Keratinocyte (primary cell): ENCODE measurements at regions not wholly inside any gene's neighbourhood (a gene's known extent, or its start where the extent isn't known, plus 50 kb on each side); places are given as distances from the start of the nearest gene placed in this dataset.

Experiments used
- DNase-seq: peaks from one replicate; pipeline ENCODE4 v3.0.0-alpha.2; 2011; ENCODE audit warnings: low read depth, missing footprints, low spot score
- FAIRE-seq: peaks from 2 replicates; lab custom pipeline; 2011; peaks lifted over from hg19 to GRCh38; lab: Jason Lieb, UNC
- H2AFZ ChIP-seq: 2 replicates; pipeline ENCODE4 v1.6.0; 2012; ENCODE audit warnings: low read length, control low read depth, inconsistent platforms; ENCODE audit not compliant: control insufficient read depth
- H3K27ac ChIP-seq: 2 replicates; pipeline ENCODE4 v1.5.1; 2011; ENCODE audit warnings: low read length; ENCODE audit not compliant: control insufficient read depth, insufficient read depth
- H3K27me3 ChIP-seq: 3 replicates; pipeline ENCODE4 v1.6.0; 2011; ENCODE audit warnings: low read length; ENCODE audit not compliant: control insufficient read depth, insufficient read depth; ENCODE audit errors: extremely low read depth
- H3K36me3 ChIP-seq, 2 experiments: 2 replicates in 1 of 2; 3 replicates in 1 of 2; pipeline ENCODE4 v1.5.1; 2011; ENCODE audit warnings: low read length in 2 of 2, mild to moderate bottlenecking in 1 of 2; ENCODE audit not compliant: control insufficient read depth in 2 of 2, insufficient read depth in 2 of 2; ENCODE audit errors: extremely low read depth in 1 of 2
- H3K4me1 ChIP-seq: 3 replicates; pipeline ENCODE4 v1.5.1; 2011; ENCODE audit warnings: low read length; ENCODE audit not compliant: control insufficient read depth, insufficient read depth; ENCODE audit errors: extremely low read depth
- H3K4me2 ChIP-seq: 3 replicates; pipeline ENCODE4 v1.6.0; 2011; ENCODE audit warnings: low read depth, low read length; ENCODE audit not compliant: control insufficient read depth, insufficient read depth; ENCODE audit errors: extremely low read depth
- H3K4me3 ChIP-seq, 3 experiments: fragments of 200-600 bp in 1 of 3; sonication (generic) in 1 of 3; 2 replicates in 2 of 3; 3 replicates in 1 of 3; pipeline ENCODE4 v1.5.1; 2011 to 2016; ENCODE audit warnings: low read length in 3 of 3, mild to moderate bottlenecking in 3 of 3, control low read depth in 2 of 3, inconsistent platforms in 1 of 3, low read depth in 1 of 3, mixed read lengths in 1 of 3, mixed run types in 1 of 3, moderate library complexity in 1 of 3; ENCODE audit not compliant: control insufficient read depth in 2 of 3, insufficient read depth in 2 of 3; ENCODE audit errors: extremely low read depth in 1 of 3
- H3K79me2 ChIP-seq: 2 replicates; pipeline ENCODE4 v1.6.0; 2012; ENCODE audit warnings: low read length; ENCODE audit not compliant: control insufficient read depth, insufficient read depth
- H3K9ac ChIP-seq: 3 replicates; pipeline ENCODE4 v1.6.0; 2011; ENCODE audit warnings: low read length; ENCODE audit not compliant: control insufficient read depth, insufficient read depth; ENCODE audit errors: extremely low read depth
- H3K9me1 ChIP-seq: 3 replicates; pipeline ENCODE4 v1.6.0; 2011; ENCODE audit warnings: low read length; ENCODE audit not compliant: control insufficient read depth, insufficient read depth; ENCODE audit errors: extremely low read depth
- H3K9me3 ChIP-seq: 2 replicates; pipeline ENCODE4 v1.5.1; 2012; ENCODE audit warnings: low read depth, low read length; ENCODE audit not compliant: control insufficient read depth
- H4K20me1 ChIP-seq: 3 replicates; pipeline ENCODE4 v1.6.0; 2011; ENCODE audit warnings: low read length; ENCODE audit not compliant: control insufficient read depth, insufficient read depth; ENCODE audit errors: extremely low read depth
- EZH2 ChIP-seq: IDR thresholded peaks from one replicate; pipeline ENCODE4 v1.6.1; 2012; ENCODE audit warnings: inconsistent platforms, mild to moderate bottlenecking, low read length, moderate library complexity
- dilution Hi-C: fragments of 300-500 bp; cut with MboI; formaldehyde crosslinking; loops from one replicate; pipeline ENCODE4 v1.7.0; 2020; ENCODE audit warnings: low sequenced_read_pairs; ENCODE audit not compliant: extremely low pct_ligation_motif_present
- TF ChIP-seq, protein P1 (sequence below), 3 experiments: IDR thresholded peaks in 1 of 3; conservative IDR thresholded peaks in 1 of 3; optimal IDR thresholded peaks in 1 of 3; 2 replicates in 2 of 3; 3 replicates in 1 of 3; pipeline versions ENCODE3 to v1.5.1; 2011; ENCODE audit warnings: low read length in 3 of 3, mild to moderate bottlenecking in 3 of 3, moderate library complexity in 2 of 3, control low read depth in 1 of 3, inconsistent platforms in 1 of 3; ENCODE audit not compliant: insufficient read depth in 2 of 3; ENCODE audit errors: extremely low read depth in 1 of 3

DNA sequence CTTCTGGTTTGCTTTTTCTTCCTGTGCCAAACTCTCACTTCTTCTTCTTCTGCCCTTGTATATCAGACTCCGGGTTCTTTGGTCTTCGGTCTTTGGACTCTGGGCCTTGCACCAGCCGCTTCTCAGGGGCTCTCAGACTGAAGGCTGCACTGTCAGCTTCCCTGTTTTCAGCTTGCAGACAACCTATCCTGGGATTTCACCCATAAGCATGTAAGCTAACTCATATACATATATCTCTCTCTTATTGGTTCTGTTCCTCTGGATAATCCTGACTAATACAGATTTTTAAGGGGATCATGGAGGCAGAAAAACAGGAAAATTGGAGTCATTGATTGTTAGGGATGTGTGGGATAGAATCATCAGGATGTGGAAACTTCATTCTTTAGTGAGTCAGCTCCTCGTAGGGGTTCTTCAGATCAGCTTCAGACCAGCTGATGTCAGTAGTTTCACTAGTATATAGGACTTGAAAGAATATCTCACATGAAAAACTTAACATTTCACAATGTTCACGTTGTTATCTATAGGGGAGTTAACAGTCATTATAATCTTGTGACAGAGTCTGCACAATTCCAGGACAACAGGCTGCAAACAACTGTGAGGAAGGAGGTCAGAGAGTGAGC, 102.9 kb downstream of the RASSF9 start:
- Histone ChIP-seq H3K9me1 (no peaks in the 10 kb centered on the region), H3K79me2 (no peaks in the 10 kb centered on the region), H4K20me1 (no peaks in the 10 kb centered on the region), H2AFZ (no peak overlapping the region), H3K27ac (no peak overlapping the region), H3K4me2 (no peak overlapping the region), H3K4me1 (no peaks in the 10 kb centered on the region), H3K27me3 (no peaks in the 10 kb centered on the region), H3K4me3 (no peak overlapping the region), H3K9me3 (no peaks in the 10 kb centered on the region), H3K9ac (no peak overlapping the region), H3K36me3 (no peaks in the 10 kb centered on the region)
- FAIRE-seq, result no peak
- dilution Hi-C loops, result no loop called here
- no peak for DNase-seq
- TF ChIP-seq, protein P1, sequence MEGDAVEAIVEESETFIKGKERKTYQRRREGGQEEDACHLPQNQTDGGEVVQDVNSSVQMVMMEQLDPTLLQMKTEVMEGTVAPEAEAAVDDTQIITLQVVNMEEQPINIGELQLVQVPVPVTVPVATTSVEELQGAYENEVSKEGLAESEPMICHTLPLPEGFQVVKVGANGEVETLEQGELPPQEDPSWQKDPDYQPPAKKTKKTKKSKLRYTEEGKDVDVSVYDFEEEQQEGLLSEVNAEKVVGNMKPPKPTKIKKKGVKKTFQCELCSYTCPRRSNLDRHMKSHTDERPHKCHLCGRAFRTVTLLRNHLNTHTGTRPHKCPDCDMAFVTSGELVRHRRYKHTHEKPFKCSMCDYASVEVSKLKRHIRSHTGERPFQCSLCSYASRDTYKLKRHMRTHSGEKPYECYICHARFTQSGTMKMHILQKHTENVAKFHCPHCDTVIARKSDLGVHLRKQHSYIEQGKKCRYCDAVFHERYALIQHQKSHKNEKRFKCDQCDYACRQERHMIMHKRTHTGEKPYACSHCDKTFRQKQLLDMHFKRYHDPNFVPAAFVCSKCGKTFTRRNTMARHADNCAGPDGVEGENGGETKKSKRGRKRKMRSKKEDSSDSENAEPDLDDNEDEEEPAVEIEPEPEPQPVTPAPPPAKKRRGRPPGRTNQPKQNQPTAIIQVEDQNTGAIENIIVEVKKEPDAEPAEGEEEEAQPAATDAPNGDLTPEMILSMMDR (optimal IDR thresholded peaks at IDR 0.05 in 1 of 3, IDR thresholded peaks at IDR 0.05 in 1 of 3, conservative IDR thresholded peaks at IDR 0.05 in 1 of 3; ENCODE audit: extremely low read depth in 1 of 3, insufficient read depth in 2 of 3, low read length in 3 of 3), result no peak

DNA sequence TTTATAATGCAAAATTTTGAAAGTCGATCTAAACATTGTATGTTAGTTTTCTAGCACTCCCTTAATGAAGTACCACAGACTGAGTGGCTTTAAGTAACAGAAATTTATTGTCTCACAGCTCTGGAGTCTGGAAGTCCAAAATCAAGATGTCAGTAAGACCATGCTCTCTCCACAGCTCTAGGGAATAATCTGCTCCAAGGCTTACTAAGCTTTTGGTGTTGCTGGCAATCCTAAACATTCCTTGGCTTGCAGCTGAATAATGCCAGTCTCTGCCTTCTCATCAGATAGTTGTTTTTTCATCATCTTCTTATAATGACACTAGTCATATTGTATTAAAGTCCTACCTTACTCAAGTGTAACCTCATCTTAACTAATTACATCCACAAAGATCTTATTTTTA, 102.2 kb downstream of the RASSF9 start:
- Histone ChIP-seq H3K4me2 (no peak overlapping the region), H2AFZ (no peak overlapping the region), H3K79me2 (no peaks in the 10 kb centered on the region), H3K27me3 (no peaks in the 10 kb centered on the region), H3K4me1 (no peaks in the 10 kb centered on the region), H3K36me3 (no peaks in the 10 kb centered on the region), H3K9me1 (no peaks in the 10 kb centered on the region), H3K4me3 (no peak overlapping the region), H3K9me3 (no peaks in the 10 kb centered on the region), H3K27ac (no peak overlapping the region), H4K20me1 (no peaks in the 10 kb centered on the region), H3K9ac (no peak overlapping the region)
- dilution Hi-C loops, result no loop called here
- FAIRE-seq (no peak), DNase-seq (no peak)
- TF ChIP-seq EZH2, result no peak
- TF ChIP-seq, protein P1 (optimal IDR thresholded peaks at IDR 0.05 in 1 of 3, IDR thresholded peaks at IDR 0.05 in 1 of 3, conservative IDR thresholded peaks at IDR 0.05 in 1 of 3; ENCODE audit: extremely low read depth in 1 of 3, insufficient read depth in 2 of 3, low read length in 3 of 3), result no peak
